Spinal cord (tissue), 9 donors: ENCODE measurements at regions not wholly inside any gene's neighbourhood (a gene's known extent, or its start where the extent isn't known, plus 50 kb on each side); places are given as distances from the start of the nearest gene placed in this dataset.
"Not testable (repeated sequence)": the region's sequence is repeated elsewhere in the genome, so short reads cannot be mapped to it uniquely, and the experiment has no call there.

Source experiments
- DNase-seq, 6 donors: peaks; one replicate each; pipeline versions ENCODE4 v3.0.0 to v3.0.0-alpha.2; 2013 to 2015; ENCODE audit warnings: low spot score in 6 of 6, low read depth in 4 of 6
- H3K27ac ChIP-seq: one replicate; pipeline ENCODE4 v1.5.1; 2013; ENCODE audit warnings: low read depth, low read length, control low read depth
- H3K27me3 ChIP-seq: one replicate; pipeline ENCODE4 v1.6.1; 2013; ENCODE audit warnings: low read length; ENCODE audit not compliant: control insufficient read depth, insufficient read depth
- H3K36me3 ChIP-seq: one replicate; pipeline ENCODE4 v1.6.1; 2013; ENCODE audit warnings: low read length; ENCODE audit not compliant: control insufficient read depth, insufficient read depth
- H3K4me1 ChIP-seq: one replicate; pipeline ENCODE4 v1.6.1; 2013; ENCODE audit warnings: low read length; ENCODE audit not compliant: control insufficient read depth, insufficient read depth
- H3K4me3 ChIP-seq: one replicate; pipeline ENCODE4 v1.5.1; 2013; ENCODE audit warnings: low read depth, low read length, control low read depth
- H3K9me3 ChIP-seq: one replicate; pipeline ENCODE4 v1.6.1; 2013; ENCODE audit warnings: low read length; ENCODE audit not compliant: control insufficient read depth, insufficient read depth
- WGBS: methylation state at CpG from one replicate; pipeline ENCODE4 v1.1.5; 2013; ENCODE audit warnings: missing lambda C conversion rate; ENCODE audit not compliant: insufficient coverage; 5-methylcytosine and 5-hydroxymethylcytosine counted together
- donor health status: healthy.

DNA sequence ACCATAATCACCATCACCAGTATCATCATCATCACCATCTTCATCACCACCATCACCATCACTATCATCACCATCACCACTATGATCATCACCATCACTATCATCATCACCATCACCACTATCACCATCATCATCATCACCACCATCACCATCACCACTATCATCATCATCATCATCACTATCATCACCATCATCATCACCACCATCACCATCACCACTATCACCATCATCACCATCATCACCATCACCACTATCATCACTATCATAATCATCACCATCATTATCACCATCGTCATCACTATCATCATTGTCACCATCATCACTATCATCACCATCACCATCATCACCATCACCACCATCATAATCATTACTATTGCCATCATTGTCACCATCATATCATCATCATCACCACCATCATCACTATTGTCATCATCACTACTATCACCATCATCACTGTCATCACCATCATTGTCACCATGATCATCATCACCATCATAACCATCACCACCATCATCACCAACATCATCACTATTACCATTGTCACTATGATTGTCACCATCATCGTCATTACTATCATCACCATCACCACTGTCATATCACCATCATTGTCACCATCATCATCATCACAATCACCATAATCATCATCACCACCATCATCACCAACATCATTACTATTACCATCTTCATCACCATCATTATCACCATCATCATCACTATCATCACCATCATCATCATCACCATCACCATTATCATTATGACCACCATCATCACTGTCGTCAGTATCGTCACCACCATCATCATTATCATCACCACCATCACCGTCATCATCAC lies 154.7 kb downstream of the ACTR3B start:
- no peaks in the 10 kb centered on the region for H3K27me3 ChIP-seq
- no peak overlapping the region for H3K4me3 ChIP-seq
- no peak overlapping the region for H3K27ac ChIP-seq
- H3K9me3 ChIP-seq = no peaks in the 10 kb centered on the region
- no peak for DNase-seq
- WGBS = 96% methylated on average over 5 of the region's 5 CpGs
- H3K4me1 ChIP-seq = peaks cover 17% of the 10 kb centered on the region
- no peaks in the 10 kb centered on the region for H3K36me3 ChIP-seq

GRCh38 chr7:152914845-152915102 lies 155.2 kb downstream of the ACTR3B start:
- WGBS = no CpG with 5 or more reads among the region's 1 CpG
- peaks cover 17% of the 10 kb centered on the region for H3K4me1 ChIP-seq
- H3K9me3 ChIP-seq, H3K4me3 ChIP-seq, H3K36me3 ChIP-seq, H3K27ac ChIP-seq, H3K27me3 ChIP-seq, DNase-seq: not testable (repeated sequence)

DNA sequence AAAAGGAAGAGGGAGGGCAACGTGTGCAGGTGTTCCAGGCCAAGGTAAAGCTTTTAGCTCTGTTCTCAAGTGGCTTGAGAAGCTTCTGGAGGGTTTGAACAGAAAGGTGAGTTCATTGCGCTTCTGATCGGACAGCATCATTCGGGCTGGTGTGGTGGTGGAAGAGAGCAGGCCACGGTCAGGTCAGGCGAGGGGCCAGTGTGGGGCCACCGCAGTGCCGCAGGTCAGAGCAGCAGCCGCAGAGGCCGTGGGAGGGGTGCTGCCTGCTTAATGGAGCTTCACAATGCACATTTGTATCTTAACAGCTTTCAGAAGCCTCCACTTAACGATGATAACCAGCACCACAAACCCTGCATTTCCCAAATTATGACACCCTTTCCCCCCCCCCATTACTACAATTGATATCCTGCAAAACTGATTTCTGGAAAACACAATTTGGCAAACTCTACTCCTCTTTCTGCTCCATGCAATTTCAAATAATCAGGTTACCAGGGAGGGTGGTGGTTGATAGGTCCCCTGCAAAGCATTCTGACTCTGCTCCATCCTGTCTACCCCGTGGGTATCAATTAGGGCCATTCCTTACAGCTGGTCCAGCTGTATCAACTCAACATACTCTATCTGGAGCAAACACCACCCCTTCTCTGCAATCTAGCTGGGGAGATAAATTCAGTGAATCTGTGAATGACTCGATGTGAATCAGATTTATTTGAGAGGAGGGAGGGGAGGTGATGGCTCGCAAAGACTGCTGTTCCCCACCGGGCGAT lies 162.9 kb downstream of the ACTR3B start:
- peak in 1 of 6 donors; percentile 8 for DNase-seq
- 89% methylated on average over 14 of the region's 16 CpGs for WGBS
- peaks cover 2% of the 10 kb centered on the region for H3K9me3 ChIP-seq
- H3K4me3 ChIP-seq = no peak overlapping the region
- peaks cover 9% of the 10 kb centered on the region for H3K27me3 ChIP-seq
- no peaks in the 10 kb centered on the region for H3K36me3 ChIP-seq
- no peak overlapping the region for H3K27ac ChIP-seq
- peaks cover 25% of the 10 kb centered on the region for H3K4me1 ChIP-seq

GRCh38 chr7:152923711-152924110 lies 164.2 kb downstream of the ACTR3B start:
- H3K4me1 ChIP-seq = peaks cover 25% of the 10 kb centered on the region
- 79% methylated on average over 7 of the region's 12 CpGs for WGBS
- H3K9me3 ChIP-seq = peaks cover 2% of the 10 kb centered on the region
- H3K36me3 ChIP-seq = no peaks in the 10 kb centered on the region
- no peak overlapping the region for H3K4me3 ChIP-seq
- peaks cover 9% of the 10 kb centered on the region for H3K27me3 ChIP-seq
- DNase-seq = no peak
- H3K27ac ChIP-seq = no peak overlapping the region

GRCh38 chr7:152924238-152924637 lies 164.7 kb downstream of the ACTR3B start:
- no peaks in the 10 kb centered on the region for H3K36me3 ChIP-seq
- no peak overlapping the region for H3K27ac ChIP-seq
- H3K9me3 ChIP-seq = peaks cover 2% of the 10 kb centered on the region
- no peak overlapping the region for H3K4me3 ChIP-seq
- H3K4me1 ChIP-seq = peaks cover 25% of the 10 kb centered on the region
- 80% methylated on average over 5 of the region's 6 CpGs for WGBS
- H3K27me3 ChIP-seq = peaks cover 9% of the 10 kb centered on the region
- DNase-seq = no peak

DNA sequence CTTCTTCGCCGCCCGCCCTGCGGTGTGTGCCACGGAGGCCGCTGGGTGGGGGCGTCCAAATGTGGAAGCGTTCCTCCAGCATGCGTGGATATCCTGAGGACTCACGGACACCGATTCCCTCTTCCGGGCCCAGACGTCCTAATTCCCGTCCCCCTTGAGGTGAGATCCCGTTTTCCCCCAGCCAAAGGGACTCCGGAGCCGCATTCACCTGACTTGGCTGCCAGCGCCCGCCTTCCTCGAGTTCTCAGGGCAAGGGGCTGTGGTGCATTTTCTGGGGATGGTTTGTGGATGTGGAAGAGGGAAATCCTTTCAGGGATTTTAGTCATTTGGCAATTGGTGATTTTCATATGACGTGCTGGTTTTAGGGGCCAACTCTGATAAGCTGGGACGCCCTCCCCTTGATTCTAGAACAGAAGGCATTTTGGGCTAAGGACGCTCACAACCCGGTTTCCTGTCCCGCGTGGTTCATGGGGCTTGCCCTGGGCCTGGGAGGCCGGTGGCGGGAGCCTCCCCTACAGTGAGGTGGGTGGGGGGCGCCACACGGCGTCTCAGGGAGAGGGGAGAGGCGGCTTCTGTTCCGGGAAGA lies 165.4 kb downstream of the ACTR3B start:
- Histone ChIP-seq H3K4me3 (peak overlapping the region; percentile 61), H3K4me1 (peaks cover 25% of the 10 kb centered on the region), H3K9me3 (peaks cover 2% of the 10 kb centered on the region), H3K36me3 (no peaks in the 10 kb centered on the region), H3K27me3 (peaks cover 9% of the 10 kb centered on the region), H3K27ac (no peak overlapping the region)
- peak in 1 of 6 donors; percentile 25 for DNase-seq
- 29% methylated on average over 33 of the region's 33 CpGs for WGBS

DNA sequence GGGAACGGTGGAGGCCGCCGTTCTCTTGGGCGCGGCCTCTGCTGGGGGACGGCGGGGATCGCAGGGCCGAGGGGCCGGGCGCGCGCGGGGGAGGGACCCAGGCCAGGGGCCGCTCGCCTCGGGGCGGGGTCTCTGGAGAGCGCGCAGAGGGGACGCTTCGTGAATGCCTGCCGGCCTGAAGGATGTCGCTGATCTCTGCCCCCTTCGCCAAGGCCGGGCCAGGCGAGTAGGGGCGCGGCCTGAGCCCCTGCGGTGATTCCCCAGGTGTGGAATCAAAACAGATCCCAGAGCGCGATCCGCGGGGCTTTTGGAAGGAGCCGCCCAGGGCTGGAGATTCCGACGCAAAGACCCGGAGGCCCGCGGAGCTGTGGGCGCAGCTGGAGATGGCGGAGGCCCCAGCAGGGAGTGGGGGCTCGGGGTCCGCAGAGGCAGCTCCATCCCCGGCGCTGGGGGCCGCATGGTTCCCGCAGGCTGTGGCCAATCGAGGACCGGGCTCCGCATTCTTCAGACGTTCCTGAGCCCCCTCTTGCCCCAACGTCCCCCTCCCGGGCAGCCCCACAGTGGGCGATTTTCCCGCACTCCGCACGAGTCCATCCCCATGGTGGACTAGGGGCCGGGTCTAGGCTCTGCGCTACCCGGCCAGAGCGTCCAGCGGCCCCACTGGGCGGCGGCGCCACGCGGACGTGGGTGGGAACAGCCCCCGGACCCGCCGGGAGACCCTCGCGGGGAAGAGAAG lies 166.0 kb downstream of the ACTR3B start:
- no peaks in the 10 kb centered on the region for H3K36me3 ChIP-seq
- H3K27me3 ChIP-seq = peaks cover 9% of the 10 kb centered on the region
- H3K4me1 ChIP-seq = peaks cover 25% of the 10 kb centered on the region
- peaks cover 2% of the 10 kb centered on the region for H3K9me3 ChIP-seq
- WGBS = 1% methylated on average over 74 of the region's 74 CpGs
- DNase-seq = peak in 2 of 6 donors; percentile 45 to 68
- peak overlapping the region; percentile 67 for H3K27ac ChIP-seq
- H3K4me3 ChIP-seq = peak overlapping the region; percentile 61

- Histone ChIP-seq H3K4me3 (no peak overlapping the region), H3K4me1 (no peaks in the 10 kb centered on the region)
- no CpG with 5 or more reads among the region's 6 CpGs for WGBS
These were observed 172.1 kb downstream of the ACTR3B start for GRCh38 chr7:152931633-152932032.

DNA sequence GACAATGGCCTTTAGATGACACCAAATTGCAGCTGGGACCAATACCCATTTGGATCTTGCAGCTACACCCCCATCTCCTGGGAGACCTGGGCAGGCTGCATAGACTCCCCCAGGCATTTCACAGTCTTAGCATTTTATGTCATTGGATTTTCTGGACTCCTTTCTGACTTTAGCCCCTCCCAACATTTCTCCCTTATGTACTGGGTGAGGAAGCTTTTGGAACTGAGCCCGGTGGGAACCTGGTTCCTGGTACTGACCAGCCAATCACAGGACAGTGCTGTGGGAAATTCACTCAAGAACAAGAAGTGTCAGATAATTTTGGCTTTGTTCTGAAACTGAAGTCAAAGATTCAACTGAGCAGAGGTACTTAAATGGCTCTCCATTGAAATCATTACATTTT lies 177.7 kb downstream of the ACTR3B start:
- H3K9me3 ChIP-seq = no peaks in the 10 kb centered on the region
- no peak overlapping the region for H3K4me3 ChIP-seq
- WGBS = 67% methylated on average over 1 of the region's 1 CpG
- DNase-seq = no peak
- H3K36me3 ChIP-seq = no peaks in the 10 kb centered on the region
- no peak overlapping the region for H3K27ac ChIP-seq
- no peaks in the 10 kb centered on the region for H3K4me1 ChIP-seq
- H3K27me3 ChIP-seq = no peaks in the 10 kb centered on the region

More at GRCh38 chr7:152931633-152932032, 172.1 kb downstream of the ACTR3B start:
- H3K27ac ChIP-seq = no peak overlapping the region
- no peaks in the 10 kb centered on the region for H3K36me3 ChIP-seq
- H3K9me3 ChIP-seq = no peaks in the 10 kb centered on the region
- peak in 1 of 6 donors; percentile 57 for DNase-seq
- H3K27me3 ChIP-seq = no peaks in the 10 kb centered on the region
